GM19455 (cell line): ENCODE measurements at regions not wholly inside any gene's neighbourhood (a gene's known extent, or its start where the extent isn't known, plus 50 kb on each side); places are given as distances from the start of the nearest gene placed in this dataset.

Experiments used
- ATAC-seq: cut with Tn5 transposase; IDR thresholded peaks from one replicate; pipeline ENCODE4 v1.9.1; 2021; ENCODE audit not compliant: unreplicated experiment

- no peak for ATAC-seq
These were observed 1136.3 kb upstream of the CDH9 start for GRCh38 chr5:28174691-28175090.

- no peak for ATAC-seq
These were observed 1126.7 kb upstream of the CDH9 start for GRCh38 chr5:28165096-28165495.

- ATAC-seq = no peak
These were observed 1126.2 kb upstream of the CDH9 start for GRCh38 chr5:28164568-28164967.

GRCh38 chr5:28156981-28157380 is 1118.6 kb upstream of the CDH9 start:
- ATAC-seq = no peak

GRCh38 chr5:28143519-28143918 is 1105.1 kb upstream of the CDH9 start:
- no peak for ATAC-seq

- no peak for ATAC-seq
These were observed 1093.8 kb upstream of the CDH9 start for GRCh38 chr5:28132151-28132550.

- no peak for ATAC-seq
These were observed 1079.3 kb upstream of the CDH9 start for GRCh38 chr5:28117691-28118090.

- ATAC-seq = no peak
These were observed 1078.9 kb upstream of the CDH9 start for GRCh38 chr5:28117273-28117672.

- no peak for ATAC-seq
These were observed 1072.4 kb upstream of the CDH9 start for GRCh38 chr5:28110781-28111180.

GRCh38 chr5:28104080-28104479 is 1065.7 kb upstream of the CDH9 start:
- ATAC-seq = no peak

- ATAC-seq = no peak
These were observed 1045.7 kb upstream of the CDH9 start for GRCh38 chr5:28084069-28084468.

- no peak for ATAC-seq
These were observed 1044.2 kb upstream of the CDH9 start for GRCh38 chr5:28082610-28083009.

- ATAC-seq = no peak
These were observed 1039.2 kb upstream of the CDH9 start for GRCh38 chr5:28077291-28078240.

GRCh38 chr5:28066856-28067255 is 1028.5 kb upstream of the CDH9 start:
- ATAC-seq = no peak

GRCh38 chr5:28065656-28066055 is 1027.3 kb upstream of the CDH9 start:
- no peak for ATAC-seq

- no peak for ATAC-seq
These were observed 1008.2 kb upstream of the CDH9 start for GRCh38 chr5:28046596-28046995.

GRCh38 chr5:28027851-28028250 is 989.5 kb upstream of the CDH9 start:
- ATAC-seq = no peak

GRCh38 chr5:28017178-28017577 is 978.8 kb upstream of the CDH9 start:
- ATAC-seq = no peak

- ATAC-seq = no peak
These were observed 976.4 kb upstream of the CDH9 start for GRCh38 chr5:28014779-28015178.

GRCh38 chr5:28012538-28012937 is 974.2 kb upstream of the CDH9 start:
- no peak for ATAC-seq

- ATAC-seq = no peak
These were observed 971.2 kb upstream of the CDH9 start for GRCh38 chr5:28009576-28009975.

GRCh38 chr5:27996665-27997064 is 958.3 kb upstream of the CDH9 start:
- ATAC-seq = no peak

GRCh38 chr5:27995867-27996266 is 957.5 kb upstream of the CDH9 start:
- no peak for ATAC-seq
